Colonic mucosa (tissue), 4 donors: ENCODE measurements at regions not wholly inside any gene's neighbourhood (a gene's known extent, or its start where the extent isn't known, plus 50 kb on each side); places are given as distances from the start of the nearest gene placed in this dataset.
"Not testable (repeated sequence)": the region's sequence is repeated elsewhere in the genome, so short reads cannot be mapped to it uniquely, and the experiment has no call there.

Experiments used
- DNase-seq: peaks from one replicate; pipeline ENCODE4 v3.0.0-alpha.2; 2020
- H3K27ac ChIP-seq: fragments of 200-600 bp; one replicate; pipeline ENCODE4 v1.8.0; 2021
- H3K27me3 ChIP-seq: fragments of 200-600 bp; one replicate; pipeline ENCODE4 v1.8.0; 2021
- H3K36me3 ChIP-seq: fragments of 200-600 bp; one replicate; pipeline ENCODE4 v1.8.0; 2021
- H3K4me1 ChIP-seq: fragments of 200-600 bp; one replicate; pipeline ENCODE4 v1.8.0; 2021; ENCODE audit warnings: mild to moderate bottlenecking
- H3K4me3 ChIP-seq: fragments of 200-600 bp; one replicate; pipeline ENCODE4 v1.8.0; 2021
- H3K9ac ChIP-seq, 2 donors: one replicate each; pipeline ENCODE4 v1.7.0; 2013; ENCODE audit warnings: control low read depth in 2 of 2, low read depth in 2 of 2, low read length in 2 of 2
- H3K9me3 ChIP-seq: fragments of 200-600 bp; one replicate; pipeline ENCODE4 v1.8.0; 2021
- intact Hi-C: fragments of 100-400 bp; cut with DNase I; formaldehyde crosslinking; loops from one replicate; pipeline ENCODE4 v1.14.1; 2022
- TF ChIP-seq, protein P1 (sequence below): fragments of 200-600 bp; IDR thresholded peaks from one replicate; pipeline ENCODE4 v1.8.0; 2022; ENCODE audit warnings: antibody characterized with exemption, mild to moderate bottlenecking
- donor health status: healthy.
- donor health status: DM: no; HTN: no; CAD: no.
- donor health status: DM: no; HTN: no; CAD: no.

DNA sequence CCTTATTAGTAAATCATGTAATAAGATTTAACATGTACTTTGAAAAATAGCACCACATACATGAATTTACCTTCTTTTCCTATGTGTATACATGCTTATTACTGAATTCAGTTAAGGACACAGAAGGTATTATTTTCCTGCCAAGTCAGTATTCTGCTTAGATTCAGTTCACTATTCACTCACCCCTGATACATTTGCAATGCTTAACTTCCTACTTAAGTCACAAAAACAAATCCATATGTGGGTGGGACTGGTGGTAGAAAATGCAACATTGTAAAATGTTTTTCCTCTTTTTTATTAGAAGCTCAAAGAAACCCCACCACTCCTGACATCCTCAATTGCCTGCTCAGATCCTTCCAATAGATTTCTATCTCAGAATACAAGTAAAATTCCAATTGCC, 101.2 kb upstream of the VOPP1 start:
- H3K27me3 ChIP-seq, H3K4me3 ChIP-seq, intact Hi-C loops, DNase-seq, H3K27ac ChIP-seq, H3K9ac ChIP-seq, H3K36me3 ChIP-seq, H3K9me3 ChIP-seq, H3K4me1 ChIP-seq: not testable (repeated sequence)

DNA sequence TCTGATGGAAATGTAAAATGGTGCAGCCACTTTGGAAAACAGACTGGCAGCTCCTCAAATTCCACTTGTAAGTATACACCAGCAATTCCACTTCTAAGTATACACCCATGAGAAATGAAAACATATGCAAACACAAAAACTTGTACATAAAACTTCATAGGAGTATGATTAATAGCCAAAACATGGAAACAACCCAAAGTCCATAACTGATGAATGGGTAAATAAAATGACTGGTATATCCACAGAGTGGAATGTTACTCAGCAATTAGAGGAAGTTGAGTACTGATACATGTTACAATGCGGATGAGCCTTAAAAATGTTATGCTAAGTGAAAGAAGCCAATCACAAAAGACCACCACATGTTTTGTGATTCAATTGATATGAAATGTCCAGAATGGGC, 99.8 kb upstream of the VOPP1 start:
- H3K9me3 ChIP-seq, H3K27ac ChIP-seq, DNase-seq, intact Hi-C loops, H3K27me3 ChIP-seq, H3K9ac ChIP-seq, H3K4me3 ChIP-seq, H3K4me1 ChIP-seq, H3K36me3 ChIP-seq: not testable (repeated sequence)

DNA sequence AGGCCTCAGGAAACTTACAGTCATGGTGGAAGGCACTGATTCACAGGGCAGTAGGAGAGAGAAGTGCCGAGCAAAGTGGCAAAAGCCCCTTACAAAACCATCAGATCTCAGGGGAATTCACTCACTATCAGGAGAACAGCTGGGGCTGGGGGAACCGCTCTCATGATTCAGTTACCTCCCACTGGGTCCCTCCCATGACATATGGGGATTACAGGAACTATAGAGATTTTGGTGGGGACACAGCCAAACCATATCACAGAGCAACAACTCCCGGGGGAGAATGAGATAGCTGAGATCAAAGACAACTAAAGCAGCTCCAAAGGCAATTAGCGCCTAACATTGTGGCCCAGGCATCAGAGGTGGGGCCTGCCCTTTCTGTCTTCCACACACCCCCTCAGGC, 85.4 kb upstream of the VOPP1 start:
- intact Hi-C loops = no loop called here
- no peak overlapping the region for H3K9ac ChIP-seq
- no peak overlapping the region for H3K4me3 ChIP-seq
- no peaks in the 10 kb centered on the region for H3K36me3 ChIP-seq
- no peaks in the 10 kb centered on the region for H3K4me1 ChIP-seq
- no peak overlapping the region for H3K27ac ChIP-seq
- H3K9me3 ChIP-seq = no peaks in the 10 kb centered on the region
- TF ChIP-seq, protein P1, sequence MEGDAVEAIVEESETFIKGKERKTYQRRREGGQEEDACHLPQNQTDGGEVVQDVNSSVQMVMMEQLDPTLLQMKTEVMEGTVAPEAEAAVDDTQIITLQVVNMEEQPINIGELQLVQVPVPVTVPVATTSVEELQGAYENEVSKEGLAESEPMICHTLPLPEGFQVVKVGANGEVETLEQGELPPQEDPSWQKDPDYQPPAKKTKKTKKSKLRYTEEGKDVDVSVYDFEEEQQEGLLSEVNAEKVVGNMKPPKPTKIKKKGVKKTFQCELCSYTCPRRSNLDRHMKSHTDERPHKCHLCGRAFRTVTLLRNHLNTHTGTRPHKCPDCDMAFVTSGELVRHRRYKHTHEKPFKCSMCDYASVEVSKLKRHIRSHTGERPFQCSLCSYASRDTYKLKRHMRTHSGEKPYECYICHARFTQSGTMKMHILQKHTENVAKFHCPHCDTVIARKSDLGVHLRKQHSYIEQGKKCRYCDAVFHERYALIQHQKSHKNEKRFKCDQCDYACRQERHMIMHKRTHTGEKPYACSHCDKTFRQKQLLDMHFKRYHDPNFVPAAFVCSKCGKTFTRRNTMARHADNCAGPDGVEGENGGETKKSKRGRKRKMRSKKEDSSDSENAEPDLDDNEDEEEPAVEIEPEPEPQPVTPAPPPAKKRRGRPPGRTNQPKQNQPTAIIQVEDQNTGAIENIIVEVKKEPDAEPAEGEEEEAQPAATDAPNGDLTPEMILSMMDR = no peak
- DNase-seq = no peak
- no peaks in the 10 kb centered on the region for H3K27me3 ChIP-seq

DNA sequence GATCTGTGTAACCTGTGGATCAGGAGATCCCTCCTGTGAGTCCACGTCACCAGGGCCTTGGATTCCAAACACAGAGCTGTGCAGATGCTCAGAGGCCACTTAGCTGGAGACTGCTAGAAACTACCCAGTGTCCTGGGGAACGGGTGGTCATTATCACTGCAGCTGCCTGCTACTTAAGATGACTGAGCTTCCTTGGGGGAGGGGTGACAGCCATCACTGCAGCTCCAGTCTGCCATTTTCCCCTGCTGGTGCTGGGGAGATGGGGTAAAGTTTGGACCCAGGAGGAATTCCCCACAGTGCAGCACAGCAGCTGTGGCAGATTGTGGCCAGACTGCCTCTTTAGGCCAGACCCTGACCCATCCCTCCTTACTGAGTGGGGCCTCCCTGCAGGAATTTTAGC, 78.8 kb upstream of the VOPP1 start:
- no peaks in the 10 kb centered on the region for H3K9me3 ChIP-seq
- no peak for DNase-seq
- H3K4me3 ChIP-seq = no peak overlapping the region
- TF ChIP-seq, protein P1 = no peak
- H3K9ac ChIP-seq = no peak overlapping the region
- H3K36me3 ChIP-seq = no peaks in the 10 kb centered on the region
- H3K27ac ChIP-seq = no peak overlapping the region
- H3K27me3 ChIP-seq = no peaks in the 10 kb centered on the region
- no peaks in the 10 kb centered on the region for H3K4me1 ChIP-seq
- intact Hi-C loops = no loop called here

DNA sequence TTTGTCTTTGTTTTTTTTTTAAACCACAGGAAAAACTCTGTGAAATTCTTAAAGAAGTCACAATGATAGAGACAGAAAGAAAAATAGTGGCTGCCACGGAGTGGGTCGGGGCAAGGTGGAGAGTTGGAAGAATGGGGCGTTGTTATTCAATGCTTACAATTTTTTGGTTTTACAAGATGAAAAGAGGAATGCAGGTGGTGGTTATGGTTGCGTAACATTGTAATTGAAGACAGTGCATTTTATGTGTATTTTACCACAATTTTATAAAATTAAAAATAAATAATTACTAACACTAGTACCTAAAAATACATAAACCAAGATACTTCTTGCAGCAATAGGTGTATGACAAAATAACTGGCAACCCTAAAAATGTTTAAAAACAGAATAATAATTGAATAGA, 76.9 kb upstream of the VOPP1 start:
- no peaks in the 10 kb centered on the region for H3K36me3 ChIP-seq
- DNase-seq = no peak
- H3K27me3 ChIP-seq = no peaks in the 10 kb centered on the region
- no peak overlapping the region for H3K9ac ChIP-seq
- no peaks in the 10 kb centered on the region for H3K9me3 ChIP-seq
- H3K4me3 ChIP-seq = no peak overlapping the region
- TF ChIP-seq, protein P1 = no peak
- intact Hi-C loops = loop anchor here (5.0 to 10.0 kb wide), 2 partner anchors 316 to 882 kb away; partner anchors contain the start of gene NIPSNAP2
- no peaks in the 10 kb centered on the region for H3K4me1 ChIP-seq
- no peak overlapping the region for H3K27ac ChIP-seq

DNA sequence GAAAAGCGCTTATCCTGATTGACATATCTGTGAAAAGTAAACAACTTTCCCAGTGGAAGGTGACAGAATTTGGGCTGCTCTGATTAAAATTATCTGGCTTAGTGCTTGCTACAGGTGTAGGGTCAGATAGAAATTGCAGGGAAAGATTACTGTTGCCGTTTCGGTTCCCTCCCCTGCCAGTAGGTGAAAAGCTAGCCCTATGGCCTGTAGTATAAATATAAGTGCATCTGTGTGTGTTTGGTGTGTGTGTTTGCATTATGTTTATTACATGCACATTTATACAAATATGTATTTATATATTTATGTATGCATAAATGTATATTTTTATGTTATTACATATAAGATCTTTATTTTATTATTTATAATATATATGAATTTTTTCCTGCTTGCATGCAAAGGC, 72.3 kb upstream of the VOPP1 start:
- no peak overlapping the region for H3K9ac ChIP-seq

More for the DNA sequence above, 72.3 kb upstream of the VOPP1 start:
- no peak for DNase-seq
- no peak overlapping the region for H3K27ac ChIP-seq
- intact Hi-C loops = loop anchor here (5.0 to 10.0 kb wide), 2 partner anchors 78 to 320 kb away; partner anchors contain the start of gene NIPSNAP2
- TF ChIP-seq, protein P1 = no peak
- H3K27me3 ChIP-seq = no peaks in the 10 kb centered on the region
- no peaks in the 10 kb centered on the region for H3K4me1 ChIP-seq
- H3K4me3 ChIP-seq = no peak overlapping the region
- H3K36me3 ChIP-seq = no peaks in the 10 kb centered on the region
- no peaks in the 10 kb centered on the region for H3K9me3 ChIP-seq
